ENCODE measurements at regions not wholly inside any gene's neighbourhood (a gene's known extent, or its start where the extent isn't known, plus 50 kb on each side); places are given as distances from the start of the nearest gene placed in this dataset.

DNA sequence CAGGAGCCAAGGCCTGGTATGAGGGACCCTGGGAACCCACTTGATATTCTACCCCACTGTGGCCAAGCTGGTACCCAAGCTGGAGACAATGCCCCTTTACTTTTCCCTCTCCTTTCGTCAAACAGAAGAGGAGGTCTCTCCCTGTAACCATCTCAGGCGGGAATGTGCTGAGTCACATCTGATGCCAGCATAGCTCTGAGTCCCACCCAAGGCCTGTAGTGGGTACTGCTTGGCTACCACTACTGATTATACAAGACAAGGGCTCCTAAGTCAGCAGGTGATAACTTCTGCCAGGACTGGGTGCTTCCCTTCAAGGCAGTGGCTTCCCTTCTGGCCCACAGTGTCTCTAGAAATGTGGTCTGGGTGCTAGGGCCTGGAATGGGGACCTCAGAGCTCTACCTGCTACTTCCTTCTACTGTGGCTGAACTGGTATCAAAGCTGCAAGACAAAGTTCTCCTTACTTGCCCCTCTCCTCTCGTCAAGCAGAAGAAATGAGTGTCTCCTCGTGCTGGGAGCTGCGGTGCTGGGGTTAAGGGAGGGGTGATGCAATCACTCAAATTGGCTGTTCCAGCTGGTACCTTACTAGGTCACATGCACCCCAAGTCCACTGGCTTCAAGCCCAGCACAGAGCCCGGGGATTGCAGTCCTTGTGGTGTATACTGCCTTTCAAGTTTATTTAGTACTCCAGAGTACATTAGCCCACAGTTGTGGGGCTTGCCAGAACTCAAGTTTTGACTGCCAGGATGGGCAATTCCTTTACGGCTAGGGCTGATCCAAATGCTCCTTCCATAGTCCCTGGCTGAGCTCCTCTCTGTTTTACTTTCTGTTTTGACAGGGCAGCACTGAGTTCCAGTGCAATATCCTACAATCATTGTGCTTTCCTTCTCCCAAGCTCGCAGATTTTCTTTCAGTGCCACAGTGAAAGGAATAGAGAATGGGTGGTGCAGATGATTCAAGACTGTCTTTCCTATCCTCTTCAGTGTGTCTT lies 419.7 kb upstream of the CNTN5 start:
- DNase-seq (ENCODE audit: insufficient read length, low spot score, missing footprints): no peak
- no peaks in the 10 kb centered on the region for H3K27me3 ChIP-seq (ENCODE audit: insufficient read depth, low read length)
- no peaks in the 10 kb centered on the region for H3K4me1 ChIP-seq (ENCODE audit: insufficient read depth, low read length)

GRCh38 chr11:98616098-98616655 lies 404.6 kb upstream of the CNTN5 start:
- TF ChIP-seq, protein P1, sequence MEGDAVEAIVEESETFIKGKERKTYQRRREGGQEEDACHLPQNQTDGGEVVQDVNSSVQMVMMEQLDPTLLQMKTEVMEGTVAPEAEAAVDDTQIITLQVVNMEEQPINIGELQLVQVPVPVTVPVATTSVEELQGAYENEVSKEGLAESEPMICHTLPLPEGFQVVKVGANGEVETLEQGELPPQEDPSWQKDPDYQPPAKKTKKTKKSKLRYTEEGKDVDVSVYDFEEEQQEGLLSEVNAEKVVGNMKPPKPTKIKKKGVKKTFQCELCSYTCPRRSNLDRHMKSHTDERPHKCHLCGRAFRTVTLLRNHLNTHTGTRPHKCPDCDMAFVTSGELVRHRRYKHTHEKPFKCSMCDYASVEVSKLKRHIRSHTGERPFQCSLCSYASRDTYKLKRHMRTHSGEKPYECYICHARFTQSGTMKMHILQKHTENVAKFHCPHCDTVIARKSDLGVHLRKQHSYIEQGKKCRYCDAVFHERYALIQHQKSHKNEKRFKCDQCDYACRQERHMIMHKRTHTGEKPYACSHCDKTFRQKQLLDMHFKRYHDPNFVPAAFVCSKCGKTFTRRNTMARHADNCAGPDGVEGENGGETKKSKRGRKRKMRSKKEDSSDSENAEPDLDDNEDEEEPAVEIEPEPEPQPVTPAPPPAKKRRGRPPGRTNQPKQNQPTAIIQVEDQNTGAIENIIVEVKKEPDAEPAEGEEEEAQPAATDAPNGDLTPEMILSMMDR (IDR thresholded peaks at IDR 0.05; ENCODE audit: extremely low read depth, low read depth, low read length): no peak
- peak; percentile 27 for DNase-seq (ENCODE audit: insufficient read length, low spot score, missing footprints)

More for the DNA sequence above, 419.7 kb upstream of the CNTN5 start:
- Histone ChIP-seq H3K27ac (ENCODE audit: low read depth, low read length) (no peak overlapping the region), H3K9me3 (ENCODE audit: low read depth, low read length) (peaks cover 2% of the 10 kb centered on the region), H3K36me3 (ENCODE audit: insufficient read depth, low read length) (no peaks in the 10 kb centered on the region), H4K20me1 (ENCODE audit: insufficient read depth, low read length) (no peaks in the 10 kb centered on the region), H2AFZ (ENCODE audit: low read length) (no peak overlapping the region), H3K4me2 (ENCODE audit: insufficient read depth, low read length) (no peak overlapping the region), H3K4me3 (ENCODE audit: insufficient read depth, low read length) (no peak overlapping the region), H3K79me2 (ENCODE audit: insufficient read depth, low read length) (no peaks in the 10 kb centered on the region)
- TF ChIP-seq, protein P1 (IDR thresholded peaks at IDR 0.05; ENCODE audit: extremely low read depth, low read depth, low read length): no peak

DNA sequence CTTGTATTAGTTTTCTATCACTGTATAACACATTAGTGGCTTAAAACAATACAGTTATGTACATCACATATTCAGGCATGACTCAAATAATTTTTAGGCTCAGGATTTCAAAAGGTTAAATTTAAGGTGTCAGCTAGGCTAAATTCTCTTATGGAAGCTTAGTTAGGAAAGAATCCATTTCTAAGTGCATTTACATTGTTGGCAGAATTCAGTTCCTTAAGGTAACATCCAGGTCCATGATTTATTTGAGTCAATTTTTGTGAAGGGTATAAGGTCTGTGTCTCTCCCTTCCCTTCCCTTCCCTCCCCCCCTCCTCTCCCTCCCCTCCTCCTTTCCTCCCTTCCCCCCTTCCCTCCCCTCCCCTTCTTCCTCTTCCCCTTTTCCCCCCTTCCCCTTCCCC lies 399.0 kb upstream of the CNTN5 start:
- DNase-seq (ENCODE audit: insufficient read length, low spot score, missing footprints): no peak
- no peaks in the 10 kb centered on the region for H4K20me1 ChIP-seq (ENCODE audit: insufficient read depth, low read length)
- no peak overlapping the region for H2AFZ ChIP-seq (ENCODE audit: low read length)
- no peaks in the 10 kb centered on the region for H3K27me3 ChIP-seq (ENCODE audit: insufficient read depth, low read length)
- no peaks in the 10 kb centered on the region for H3K79me2 ChIP-seq (ENCODE audit: insufficient read depth, low read length)
- no peak overlapping the region for H3K27ac ChIP-seq (ENCODE audit: low read depth, low read length)
- no peaks in the 10 kb centered on the region for H3K4me1 ChIP-seq (ENCODE audit: insufficient read depth, low read length)
- H3K4me3 ChIP-seq (ENCODE audit: insufficient read depth, low read length): no peak overlapping the region
- no peak overlapping the region for H3K4me2 ChIP-seq (ENCODE audit: insufficient read depth, low read length)
- TF ChIP-seq, protein P1 (IDR thresholded peaks at IDR 0.05; ENCODE audit: extremely low read depth, low read depth, low read length): no peak
- H3K36me3 ChIP-seq (ENCODE audit: insufficient read depth, low read length): no peaks in the 10 kb centered on the region
- no peaks in the 10 kb centered on the region for H3K9me3 ChIP-seq (ENCODE audit: low read depth, low read length)

More at GRCh38 chr11:98616098-98616655, 404.6 kb upstream of the CNTN5 start:
- no peak overlapping the region for H3K4me2 ChIP-seq (ENCODE audit: insufficient read depth, low read length)
- no peaks in the 10 kb centered on the region for H3K79me2 ChIP-seq (ENCODE audit: insufficient read depth, low read length)
- H3K27ac ChIP-seq (ENCODE audit: low read depth, low read length): no peak overlapping the region
- no peaks in the 10 kb centered on the region for H3K36me3 ChIP-seq (ENCODE audit: insufficient read depth, low read length)
- H4K20me1 ChIP-seq (ENCODE audit: insufficient read depth, low read length): no peaks in the 10 kb centered on the region
- no peaks in the 10 kb centered on the region for H3K27me3 ChIP-seq (ENCODE audit: insufficient read depth, low read length)
- no peaks in the 10 kb centered on the region for H3K9me3 ChIP-seq (ENCODE audit: low read depth, low read length)
- no peak overlapping the region for H3K4me3 ChIP-seq (ENCODE audit: insufficient read depth, low read length)
- H2AFZ ChIP-seq (ENCODE audit: low read length): no peak overlapping the region
- H3K4me1 ChIP-seq (ENCODE audit: insufficient read depth, low read length): no peaks in the 10 kb centered on the region

DNA sequence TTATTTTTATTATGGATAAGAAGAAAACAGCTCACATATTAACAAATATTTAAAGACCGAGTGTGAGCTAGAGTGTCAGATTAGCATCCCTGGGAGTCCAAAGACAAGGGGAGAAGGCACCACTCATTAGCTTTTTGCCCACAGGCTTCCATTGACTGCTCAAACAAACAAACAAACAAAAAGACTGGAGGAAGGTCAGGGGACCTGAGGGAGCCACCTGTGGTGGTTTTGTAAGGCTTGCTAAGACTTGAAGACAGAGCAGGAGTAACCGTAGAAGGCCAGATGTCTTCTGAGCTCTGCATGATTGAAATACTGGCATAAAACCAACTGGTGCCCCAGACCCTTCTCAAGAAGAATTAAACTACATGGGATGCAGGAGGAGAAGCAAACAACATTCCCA lies 395.2 kb upstream of the CNTN5 start:
- H3K36me3 ChIP-seq (ENCODE audit: insufficient read depth, low read length): no peaks in the 10 kb centered on the region
- H2AFZ ChIP-seq (ENCODE audit: low read length): no peak overlapping the region
- TF ChIP-seq, protein P1 (IDR thresholded peaks at IDR 0.05; ENCODE audit: extremely low read depth, low read depth, low read length): no peak
- H3K79me2 ChIP-seq (ENCODE audit: insufficient read depth, low read length): no peaks in the 10 kb centered on the region
- H3K4me1 ChIP-seq (ENCODE audit: insufficient read depth, low read length): no peaks in the 10 kb centered on the region
- no peaks in the 10 kb centered on the region for H3K27me3 ChIP-seq (ENCODE audit: insufficient read depth, low read length)
- no peak overlapping the region for H3K4me2 ChIP-seq (ENCODE audit: insufficient read depth, low read length)
- no peak overlapping the region for H3K4me3 ChIP-seq (ENCODE audit: insufficient read depth, low read length)
- no peaks in the 10 kb centered on the region for H3K9me3 ChIP-seq (ENCODE audit: low read depth, low read length)
- no peak for DNase-seq (ENCODE audit: insufficient read length, low spot score, missing footprints)
- no peaks in the 10 kb centered on the region for H4K20me1 ChIP-seq (ENCODE audit: insufficient read depth, low read length)
- H3K27ac ChIP-seq (ENCODE audit: low read depth, low read length): no peak overlapping the region

All from osteoblast (primary cell).